Stimulated activated naive CD8-positive, alpha-beta T cell treated with anti-CD3 and anti-CD28 coated beads, Interleukin-15, Interleukin-2, amounts not matched to agents 100 ng/mL and 50 ng/mL, for 24 hours (primary cell): ENCODE measurements at regions not wholly inside any gene's neighbourhood (a gene's known extent, or its start where the extent isn't known, plus 50 kb on each side); places are given as distances from the start of the nearest gene placed in this dataset.
"Not testable (repeated sequence)": the region's sequence is repeated elsewhere in the genome, so short reads cannot be mapped to it uniquely, and the experiment has no call there.

Source experiments
- H3K27ac Mint-ChIP-seq: one replicate; pipeline ENCODE4 v1.8.0; 2021; ENCODE audit warnings: mild to moderate bottlenecking, mixed read lengths
- H3K27me3 Mint-ChIP-seq: one replicate; pipeline ENCODE4 v1.8.0; 2021; ENCODE audit warnings: mixed read lengths
- H3K36me3 Mint-ChIP-seq: one replicate; pipeline ENCODE4 v1.8.0; 2021; ENCODE audit warnings: low read depth, mixed read lengths
- H3K4me1 Mint-ChIP-seq: one replicate; pipeline ENCODE4 v1.8.0; 2021; ENCODE audit warnings: low read depth, mixed read lengths
- H3K4me3 Mint-ChIP-seq: one replicate; pipeline ENCODE4 v1.8.0; 2021; ENCODE audit warnings: mild to moderate bottlenecking, mixed read lengths
- H3K9me3 Mint-ChIP-seq: one replicate; pipeline ENCODE4 v1.8.0; 2021; ENCODE audit warnings: mixed read lengths

DNA sequence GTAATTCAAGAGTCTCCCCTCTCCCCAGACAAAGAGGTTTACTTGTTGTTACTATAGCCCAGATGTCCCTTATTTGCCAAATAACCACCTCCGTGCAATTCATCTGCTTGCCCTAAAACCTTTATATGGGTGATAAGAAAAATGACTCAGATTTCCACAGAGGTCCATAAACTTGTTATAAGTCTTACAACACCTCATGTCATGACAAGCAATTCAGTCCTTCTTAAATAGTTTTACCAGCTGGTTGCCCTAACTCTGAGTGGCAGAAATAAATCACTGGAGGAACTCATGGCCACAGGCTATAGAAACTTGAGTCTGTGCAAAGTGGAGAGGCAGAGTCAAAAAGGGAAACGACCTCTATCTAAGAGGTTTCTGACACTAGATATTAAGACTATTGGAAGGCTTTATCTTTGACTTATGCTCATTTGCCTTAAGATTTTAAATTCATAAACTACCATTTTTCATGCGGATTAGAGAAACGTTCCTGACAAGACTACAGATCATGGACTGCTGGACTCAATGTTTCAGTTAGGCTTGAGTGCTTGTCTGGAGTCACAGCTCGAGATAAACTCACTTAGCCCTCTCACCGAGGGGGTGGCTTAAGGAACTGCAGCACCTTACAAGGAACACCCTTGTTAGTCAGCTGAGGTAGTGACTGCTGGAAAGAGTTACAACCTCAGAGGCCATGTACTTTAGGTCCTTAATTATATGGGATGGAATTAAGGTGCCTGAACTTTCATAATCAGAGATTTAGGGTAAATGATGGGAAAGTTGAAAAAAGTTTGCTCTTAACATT, 662.5 kb upstream of the USP24 start:
- Mint-ChIP-seq H3K9me3 (no peaks in the 10 kb centered on the region), H3K4me1 (no peaks in the 10 kb centered on the region), H3K27ac (no peak overlapping the region), H3K36me3 (no peaks in the 10 kb centered on the region), H3K27me3 (no peaks in the 10 kb centered on the region), H3K4me3 (no peak overlapping the region)

GRCh38 chr1:55876276-55877060, 661.3 kb upstream of the USP24 start:
- H3K4me1 Mint-ChIP-seq, result no peaks in the 10 kb centered on the region
- H3K9me3 Mint-ChIP-seq, result no peaks in the 10 kb centered on the region
- H3K27ac Mint-ChIP-seq, result no peak overlapping the region
- no peaks in the 10 kb centered on the region for H3K36me3 Mint-ChIP-seq
- H3K4me3 Mint-ChIP-seq, result no peak overlapping the region
- H3K27me3 Mint-ChIP-seq, result no peaks in the 10 kb centered on the region

DNA sequence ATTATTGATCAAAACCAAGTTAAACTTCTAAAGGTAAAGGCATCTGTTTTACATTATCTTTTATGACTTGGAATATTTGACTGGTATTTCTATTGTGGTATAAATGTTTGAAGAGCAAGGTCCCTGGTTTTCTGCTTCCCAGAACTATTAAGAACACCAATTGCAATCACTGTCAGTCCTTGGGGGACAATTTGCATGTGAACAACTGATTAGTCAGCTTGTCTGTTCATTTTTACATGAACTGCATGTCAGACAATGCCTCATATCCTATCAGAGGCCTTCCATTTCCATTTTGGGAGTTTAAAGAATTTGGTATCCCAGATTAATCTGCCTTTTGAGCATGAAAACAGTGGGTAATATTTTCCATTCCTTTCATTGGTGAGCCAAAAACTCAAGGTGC, 654.9 kb upstream of the USP24 start:
- Mint-ChIP-seq H3K4me1 (no peaks in the 10 kb centered on the region), H3K4me3 (no peak overlapping the region), H3K27me3 (peaks cover 3% of the 10 kb centered on the region), H3K36me3 (no peaks in the 10 kb centered on the region), H3K27ac (no peak overlapping the region), H3K9me3 (no peaks in the 10 kb centered on the region)

DNA sequence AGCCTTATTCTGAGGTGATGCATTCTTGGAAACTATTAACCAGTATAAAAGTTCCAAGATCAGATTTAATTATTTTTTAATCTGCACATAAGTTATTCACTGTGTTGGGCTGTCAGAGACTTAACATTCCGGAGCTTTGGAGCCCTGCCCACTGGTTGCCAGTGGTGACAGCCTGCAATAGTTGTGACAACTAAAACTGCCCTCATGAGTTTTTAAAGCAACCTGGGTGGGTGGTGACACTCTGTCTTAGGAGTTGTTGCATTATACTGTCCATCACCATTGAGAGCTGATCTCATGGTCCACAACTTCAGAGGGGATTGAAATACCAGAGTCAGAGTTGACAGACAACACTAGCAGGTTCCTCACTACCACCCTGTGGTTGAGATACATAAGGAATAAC, 653.9 kb upstream of the USP24 start:
- no peak overlapping the region for H3K4me3 Mint-ChIP-seq
- no peaks in the 10 kb centered on the region for H3K4me1 Mint-ChIP-seq
- H3K27me3 Mint-ChIP-seq, result peaks cover 3% of the 10 kb centered on the region
- H3K9me3 Mint-ChIP-seq, result no peaks in the 10 kb centered on the region
- no peak overlapping the region for H3K27ac Mint-ChIP-seq
- H3K36me3 Mint-ChIP-seq, result no peaks in the 10 kb centered on the region

GRCh38 chr1:55868026-55868425, 652.9 kb upstream of the USP24 start:
- H3K4me1 Mint-ChIP-seq, result no peaks in the 10 kb centered on the region
- H3K27me3 Mint-ChIP-seq, result peaks cover 3% of the 10 kb centered on the region
- H3K36me3 Mint-ChIP-seq, result no peaks in the 10 kb centered on the region
- H3K9me3 Mint-ChIP-seq, result no peaks in the 10 kb centered on the region
- H3K27ac Mint-ChIP-seq, result no peak overlapping the region
- H3K4me3 Mint-ChIP-seq, result no peak overlapping the region

DNA sequence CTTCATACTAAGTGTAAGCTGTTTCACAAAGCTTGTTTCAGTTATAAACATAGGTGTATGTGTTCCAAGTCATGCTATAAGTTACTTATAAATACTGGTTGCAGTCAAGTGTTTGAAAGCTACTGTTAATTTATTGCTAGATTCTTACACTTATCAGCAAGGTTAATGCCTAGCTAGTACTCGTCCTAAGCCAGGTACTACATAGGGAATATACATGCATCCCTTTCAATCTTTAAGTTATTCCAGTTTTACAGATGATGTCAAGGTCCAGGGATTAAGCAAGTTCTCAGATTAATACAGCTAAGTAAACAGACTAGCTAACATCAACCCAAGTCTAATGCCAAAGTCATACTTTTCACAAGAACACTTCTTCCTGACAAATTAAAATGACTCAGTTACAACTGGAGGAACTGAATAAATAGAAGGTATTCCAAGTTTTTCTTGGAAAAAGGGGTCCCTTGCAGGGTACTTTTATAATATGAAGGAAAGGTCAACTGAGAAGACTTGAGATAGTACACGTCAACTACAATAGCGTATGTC, 652.2 kb upstream of the USP24 start:
- Mint-ChIP-seq H3K27ac (no peak overlapping the region), H3K27me3 (peaks cover 3% of the 10 kb centered on the region), H3K4me1 (no peaks in the 10 kb centered on the region), H3K4me3 (no peak overlapping the region), H3K9me3 (no peaks in the 10 kb centered on the region), H3K36me3 (no peaks in the 10 kb centered on the region)

DNA sequence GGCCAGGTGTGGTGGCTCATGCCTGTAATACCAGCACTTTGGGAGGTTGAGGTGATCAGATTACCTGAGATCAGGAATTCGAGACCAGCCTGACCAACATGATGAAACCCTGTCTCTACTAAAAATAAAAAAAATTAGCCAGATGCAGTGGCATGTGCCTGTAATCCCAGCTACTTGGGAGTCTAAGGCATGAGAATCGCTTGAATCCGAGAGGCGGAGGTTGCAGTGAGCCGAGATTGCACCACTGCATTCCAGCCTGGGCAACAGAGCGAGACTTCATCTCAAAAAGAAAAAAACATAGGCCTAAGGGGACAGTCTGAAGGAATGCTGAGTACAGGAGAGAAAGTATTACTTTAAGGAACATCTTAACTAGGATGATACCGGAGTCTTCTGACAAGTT, 650.6 kb upstream of the USP24 start:
- H3K4me1 Mint-ChIP-seq, H3K4me3 Mint-ChIP-seq, H3K27me3 Mint-ChIP-seq, H3K36me3 Mint-ChIP-seq, H3K27ac Mint-ChIP-seq, H3K9me3 Mint-ChIP-seq: not testable (repeated sequence)

GRCh38 chr1:55864251-55864650, 649.1 kb upstream of the USP24 start:
- Mint-ChIP-seq H3K9me3 (no peaks in the 10 kb centered on the region), H3K27me3 (peaks cover 4% of the 10 kb centered on the region), H3K4me1 (no peaks in the 10 kb centered on the region), H3K4me3 (no peak overlapping the region), H3K36me3 (no peaks in the 10 kb centered on the region), H3K27ac (no peak overlapping the region)

GRCh38 chr1:55861676-55862340, 646.6 kb upstream of the USP24 start:
- no peak overlapping the region for H3K4me3 Mint-ChIP-seq
- H3K27ac Mint-ChIP-seq, result no peak overlapping the region
- peaks cover 4% of the 10 kb centered on the region for H3K27me3 Mint-ChIP-seq
- H3K36me3 Mint-ChIP-seq, result no peaks in the 10 kb centered on the region
- H3K4me1 Mint-ChIP-seq, result no peaks in the 10 kb centered on the region
- no peaks in the 10 kb centered on the region for H3K9me3 Mint-ChIP-seq

DNA sequence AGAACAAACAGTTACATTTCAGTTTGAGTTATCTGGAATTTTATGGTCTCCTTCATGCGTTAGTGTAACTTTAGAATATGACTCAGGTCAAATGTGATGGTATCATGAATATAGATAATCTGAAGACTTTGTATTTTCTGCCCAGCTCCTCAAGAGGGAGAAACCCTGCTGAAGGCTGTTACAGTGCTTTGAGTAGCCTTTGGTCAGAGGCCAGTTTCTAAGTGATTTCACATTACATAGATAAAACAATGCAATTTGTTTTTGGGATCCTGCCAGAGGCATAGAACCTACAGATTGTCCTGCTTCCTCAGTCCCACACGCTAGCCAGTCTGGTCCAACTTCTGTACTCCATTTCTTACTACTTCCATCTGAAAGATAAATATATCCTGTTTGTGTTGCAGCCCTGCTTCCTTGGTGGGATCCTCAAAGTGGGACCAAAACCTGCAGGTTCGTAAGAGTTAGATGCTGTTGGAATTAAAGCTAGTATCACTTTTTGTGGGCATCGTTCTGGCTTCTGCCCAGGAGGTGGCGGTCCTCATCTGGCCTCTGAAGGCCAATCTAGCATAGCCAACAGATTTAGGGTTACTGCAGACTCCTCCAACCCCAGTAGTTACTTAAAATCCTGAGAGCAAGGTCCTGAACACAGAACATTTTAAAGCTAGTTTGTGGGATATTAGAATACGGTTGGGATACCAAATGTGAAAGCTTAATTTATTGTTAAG, 645.8 kb upstream of the USP24 start:
- H3K27ac Mint-ChIP-seq, result no peak overlapping the region
- no peaks in the 10 kb centered on the region for H3K9me3 Mint-ChIP-seq
- H3K4me1 Mint-ChIP-seq, result no peaks in the 10 kb centered on the region
- no peak overlapping the region for H3K4me3 Mint-ChIP-seq
- no peaks in the 10 kb centered on the region for H3K36me3 Mint-ChIP-seq
- peaks cover 4% of the 10 kb centered on the region for H3K27me3 Mint-ChIP-seq

DNA sequence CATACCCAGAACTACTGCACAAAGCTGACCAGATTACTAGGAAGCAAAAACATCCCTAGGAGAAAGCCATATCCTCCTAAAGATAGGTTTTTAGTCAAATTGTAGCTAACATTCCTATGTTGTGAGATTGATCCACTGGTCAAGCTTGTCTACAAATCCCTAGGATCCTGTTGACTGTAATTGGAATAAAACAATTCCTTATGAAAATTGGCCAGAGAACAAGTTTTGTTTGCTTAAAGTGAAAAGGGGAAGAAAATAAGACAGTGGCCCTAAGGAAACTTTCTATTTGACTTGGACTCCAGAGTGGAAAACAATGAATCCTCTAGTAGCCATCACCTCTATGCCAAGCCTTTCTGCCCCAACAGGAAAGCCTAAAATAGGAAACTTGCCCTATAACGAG, 645.2 kb upstream of the USP24 start:
- no peaks in the 10 kb centered on the region for H3K9me3 Mint-ChIP-seq
- H3K4me1 Mint-ChIP-seq, result no peaks in the 10 kb centered on the region
- no peaks in the 10 kb centered on the region for H3K36me3 Mint-ChIP-seq
- H3K27me3 Mint-ChIP-seq, result peaks cover 4% of the 10 kb centered on the region
- no peak overlapping the region for H3K4me3 Mint-ChIP-seq
- H3K27ac Mint-ChIP-seq, result no peak overlapping the region

DNA sequence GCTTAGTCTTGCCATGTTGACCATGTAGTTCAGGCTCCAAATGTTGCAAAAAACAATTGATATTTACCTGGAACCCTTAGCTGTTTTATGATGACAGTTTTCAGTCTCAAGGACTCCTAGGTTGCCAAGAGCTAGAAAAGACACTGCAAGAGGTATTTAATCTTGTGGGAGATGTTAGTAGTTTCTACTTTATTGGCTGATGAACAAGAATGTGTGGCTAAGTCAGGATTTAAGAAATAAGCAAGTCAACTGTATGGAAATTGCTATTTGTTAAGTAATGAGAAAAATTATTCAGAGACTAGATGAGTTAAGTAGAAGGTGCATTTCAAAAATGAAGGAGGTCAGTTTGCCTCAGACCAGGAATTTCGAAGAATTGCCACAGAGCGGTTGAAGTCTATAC, 639.7 kb upstream of the USP24 start:
- H3K27me3 Mint-ChIP-seq, result peaks cover 1% of the 10 kb centered on the region
- no peaks in the 10 kb centered on the region for H3K9me3 Mint-ChIP-seq
- no peak overlapping the region for H3K4me3 Mint-ChIP-seq
- no peaks in the 10 kb centered on the region for H3K4me1 Mint-ChIP-seq
- H3K27ac Mint-ChIP-seq, result no peak overlapping the region
- H3K36me3 Mint-ChIP-seq, result no peaks in the 10 kb centered on the region

GRCh38 chr1:55848906-55849305, 633.7 kb upstream of the USP24 start:
- Mint-ChIP-seq H3K4me1 (no peaks in the 10 kb centered on the region), H3K36me3 (no peaks in the 10 kb centered on the region), H3K27ac (no peak overlapping the region), H3K4me3 (no peak overlapping the region), H3K9me3 (no peaks in the 10 kb centered on the region), H3K27me3 (no peaks in the 10 kb centered on the region)

GRCh38 chr1:55846051-55846450, 630.9 kb upstream of the USP24 start:
- Mint-ChIP-seq H3K27ac (no peak overlapping the region), H3K9me3 (no peaks in the 10 kb centered on the region), H3K4me1 (no peaks in the 10 kb centered on the region), H3K27me3 (no peaks in the 10 kb centered on the region), H3K4me3 (no peak overlapping the region), H3K36me3 (no peaks in the 10 kb centered on the region)
